ENCODE measurements at regions not wholly inside any gene's neighbourhood (a gene's known extent, or its start where the extent isn't known, plus 50 kb on each side); places are given as distances from the start of the nearest gene placed in this dataset.
A peak's percentile ranks its signal among the peaks of the same experiment; 100 is the strongest.

GRCh38 chr11:70931430-70931829 is 320.9 kb downstream of the SHANK2 start:
- DNase-seq (ENCODE audit: low spot score) = no peak

- DNase-seq (ENCODE audit: low spot score) = no peak
Observed at GRCh38 chr11:70933981-70934583, 318.3 kb downstream of the SHANK2 start.

DNA sequence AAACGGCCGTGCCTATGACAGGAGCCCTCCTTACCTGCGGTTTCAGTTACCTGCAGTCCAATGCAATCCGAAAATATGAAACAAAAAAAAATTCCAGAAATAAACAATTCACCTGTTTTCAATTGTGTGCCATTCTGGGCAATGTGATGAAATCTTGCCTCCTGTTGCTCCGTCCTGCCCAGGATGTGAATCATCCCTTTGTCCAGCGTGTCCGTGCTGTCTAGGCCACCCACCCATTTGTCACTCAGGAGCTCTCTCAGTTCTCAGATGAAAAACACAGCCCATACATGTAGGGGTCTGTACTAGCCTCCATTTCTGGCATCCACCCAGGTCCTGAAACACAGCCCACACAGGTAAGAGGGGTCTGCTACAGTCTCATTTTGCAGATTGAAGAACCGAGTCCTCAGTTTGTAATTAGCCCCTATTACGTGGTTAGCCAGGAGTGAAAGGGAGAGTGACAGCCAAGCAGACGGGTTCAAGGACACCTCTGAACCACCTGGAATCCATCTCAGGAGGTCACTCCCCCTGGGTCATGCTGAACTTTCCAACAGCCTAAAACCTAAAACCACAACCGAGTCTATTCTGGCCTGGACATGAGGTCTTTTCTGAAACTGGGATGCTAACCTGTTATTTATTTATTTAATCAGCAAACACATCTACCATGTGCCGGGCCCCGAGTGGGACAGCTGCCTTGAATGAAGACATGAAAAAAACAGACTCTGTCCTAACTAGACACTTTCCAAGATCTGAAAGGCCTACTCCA is 317.2 kb downstream of the SHANK2 start:
- DNase-seq (ENCODE audit: low spot score) = peak; percentile 25

- DNase-seq (ENCODE audit: low spot score) = no peak
Observed at GRCh38 chr11:70942593-70942992, 309.8 kb downstream of the SHANK2 start.

GRCh38 chr11:70944141-70944540 is 308.2 kb downstream of the SHANK2 start:
- DNase-seq (ENCODE audit: low spot score) = no peak

GRCh38 chr11:70944636-70945035 is 307.7 kb downstream of the SHANK2 start:
- no peak for DNase-seq (ENCODE audit: low spot score)

DNA sequence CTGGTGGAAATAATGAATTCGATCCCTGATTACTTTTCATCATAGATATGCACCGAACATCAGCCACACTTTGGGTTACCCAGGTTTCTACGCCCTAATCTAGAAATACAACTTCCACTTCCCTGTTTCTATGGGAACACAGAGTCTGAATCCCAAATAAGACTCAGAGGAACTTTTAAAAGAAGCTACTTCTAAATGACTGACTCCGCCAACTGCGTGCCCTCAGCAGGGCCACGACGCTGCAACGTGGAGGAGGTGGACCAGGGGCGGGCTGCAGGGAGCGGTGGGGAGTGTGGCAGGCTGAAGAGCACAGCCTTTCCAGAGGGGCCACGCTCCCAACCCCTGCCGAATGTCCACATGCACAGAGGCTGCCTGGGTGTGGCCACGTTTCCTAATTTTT is 304.0 kb downstream of the SHANK2 start:
- no peak for DNase-seq (ENCODE audit: low spot score)

DNA sequence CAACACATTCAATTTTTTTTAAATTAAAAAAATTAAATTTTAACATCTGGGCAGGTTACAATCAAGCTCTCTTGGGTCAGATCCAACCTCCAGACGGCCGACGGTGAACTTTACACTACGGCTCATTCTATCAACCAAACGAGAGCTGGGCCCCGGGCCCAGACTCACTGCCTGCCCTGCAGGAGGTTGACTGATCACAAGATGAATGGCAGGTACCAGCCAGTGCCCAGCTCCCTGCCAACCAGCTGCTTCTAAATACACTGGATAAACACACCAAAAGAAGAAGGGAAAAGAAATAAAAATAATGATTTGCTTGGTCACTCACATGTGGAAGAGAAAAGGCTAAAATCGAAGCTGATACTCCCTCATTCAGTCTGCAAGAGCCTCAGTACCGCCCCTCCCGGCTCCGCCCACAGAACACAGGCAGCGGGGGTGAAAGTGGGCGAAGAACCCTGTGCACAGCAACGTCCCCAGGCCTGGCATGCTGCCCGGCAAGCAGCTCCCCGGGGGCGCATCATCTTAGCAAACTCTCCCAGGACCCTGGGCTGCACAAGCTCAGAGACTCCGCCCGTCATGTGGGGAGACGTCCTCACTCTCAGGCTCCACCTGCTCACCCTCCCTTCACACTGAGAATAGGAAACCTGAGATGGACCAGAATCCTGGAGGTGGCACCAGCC is 303.4 kb downstream of the SHANK2 start:
- DNase-seq (ENCODE audit: low spot score) = no peak

- no peak for DNase-seq (ENCODE audit: low spot score)
Observed at GRCh38 chr11:70951139-70951804, 301.1 kb downstream of the SHANK2 start.

GRCh38 chr11:70952191-70952590 is 300.2 kb downstream of the SHANK2 start:
- DNase-seq (ENCODE audit: low spot score) = no peak

DNA sequence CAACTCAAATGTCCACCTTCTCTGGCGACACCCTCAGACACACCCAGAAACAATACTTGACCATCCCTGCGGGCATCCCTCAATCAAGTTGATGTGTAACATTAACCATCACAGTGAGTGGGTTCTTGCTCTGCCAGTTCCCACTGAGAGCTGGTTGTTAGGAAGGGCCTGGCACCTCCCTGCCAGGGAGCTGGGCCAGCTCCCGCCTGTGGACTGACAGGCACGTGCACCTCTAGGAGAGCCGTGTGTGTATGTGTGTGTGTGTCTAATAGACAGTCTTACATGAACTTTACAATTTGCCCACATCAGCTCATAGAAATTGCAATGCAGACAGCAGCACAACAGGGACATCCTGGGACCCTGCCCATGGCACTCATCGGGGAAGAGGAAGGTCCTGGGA is 298.7 kb downstream of the SHANK2 start:
- no peak for DNase-seq (ENCODE audit: low spot score)

GRCh38 chr11:70954471-70954870 is 297.9 kb downstream of the SHANK2 start:
- no peak for DNase-seq (ENCODE audit: low spot score)

Measured in AG20443 (cell line).